ENCODE measurements at regions not wholly inside any gene's neighbourhood (a gene's known extent, or its start where the extent isn't known, plus 50 kb on each side); places are given as distances from the start of the nearest gene placed in this dataset.

GRCh38 chr6:156688620-156688971, 88.6 kb upstream of the ARID1B start:
- TF ChIP-seq EZH2 (IDR thresholded peaks at IDR 0.05; ENCODE audit: insufficient read depth, poor library complexity, severe bottlenecking), result no peak
- no peak for TF ChIP-seq EZH2phosphoT487 (IDR thresholded peaks at IDR 0.05; ENCODE audit: insufficient read depth, low read depth)

All from GM23248 (cell line).